ENCODE measurements at regions not wholly inside any gene's neighbourhood (a gene's known extent, or its start where the extent isn't known, plus 50 kb on each side); places are given as distances from the start of the nearest gene placed in this dataset.
A peak's percentile ranks its signal among the peaks of the same experiment; 100 is the strongest.

- Histone ChIP-seq H3K27ac (ENCODE audit: low read depth, low read length, poor library complexity, severe bottlenecking) (no peak overlapping the region), H3K36me3 (ENCODE audit: insufficient read depth, low read length) (no peaks in the 10 kb centered on the region), H3K9me2 (ENCODE audit: low read depth, low read length) (no peaks in the 10 kb centered on the region), H3K4me3 (ENCODE audit: low read depth, low read length, poor library complexity, severe bottlenecking) (no peak overlapping the region), H4K20me1 (ENCODE audit: insufficient read depth, low read length) (no peaks in the 10 kb centered on the region), H3K79me2 (ENCODE audit: insufficient read depth, low read length) (no peaks in the 10 kb centered on the region), H3K4me1 (ENCODE audit: insufficient read depth, low read length, severe bottlenecking) (no peaks in the 10 kb centered on the region), H3K27me3 (ENCODE audit: insufficient read depth, low read length) (0 out of 2 replicates have a peak, but pooled peaks cover 5% of the 10 kb centered on the region), H3F3A (ENCODE audit: insufficient read depth, low read length) (no peaks in the 10 kb centered on the region), H3K9ac (ENCODE audit: low read length) (no peak overlapping the region), H2AFZ (ENCODE audit: low read length) (no peak overlapping the region), H3K4me2 (ENCODE audit: low read length) (no peak overlapping the region), H3K9me3 (ENCODE audit: low read length) (no peaks in the 10 kb centered on the region)
- no peak for TF ChIP-seq EZH2 (IDR thresholded peaks at IDR 0.05; ENCODE audit: borderline replicate concordance, low read length)
- TF ChIP-seq, protein P1, sequence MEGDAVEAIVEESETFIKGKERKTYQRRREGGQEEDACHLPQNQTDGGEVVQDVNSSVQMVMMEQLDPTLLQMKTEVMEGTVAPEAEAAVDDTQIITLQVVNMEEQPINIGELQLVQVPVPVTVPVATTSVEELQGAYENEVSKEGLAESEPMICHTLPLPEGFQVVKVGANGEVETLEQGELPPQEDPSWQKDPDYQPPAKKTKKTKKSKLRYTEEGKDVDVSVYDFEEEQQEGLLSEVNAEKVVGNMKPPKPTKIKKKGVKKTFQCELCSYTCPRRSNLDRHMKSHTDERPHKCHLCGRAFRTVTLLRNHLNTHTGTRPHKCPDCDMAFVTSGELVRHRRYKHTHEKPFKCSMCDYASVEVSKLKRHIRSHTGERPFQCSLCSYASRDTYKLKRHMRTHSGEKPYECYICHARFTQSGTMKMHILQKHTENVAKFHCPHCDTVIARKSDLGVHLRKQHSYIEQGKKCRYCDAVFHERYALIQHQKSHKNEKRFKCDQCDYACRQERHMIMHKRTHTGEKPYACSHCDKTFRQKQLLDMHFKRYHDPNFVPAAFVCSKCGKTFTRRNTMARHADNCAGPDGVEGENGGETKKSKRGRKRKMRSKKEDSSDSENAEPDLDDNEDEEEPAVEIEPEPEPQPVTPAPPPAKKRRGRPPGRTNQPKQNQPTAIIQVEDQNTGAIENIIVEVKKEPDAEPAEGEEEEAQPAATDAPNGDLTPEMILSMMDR (IDR thresholded peaks at IDR 0.05; ENCODE audit: low read length), result peak; percentile 86
Measured at GRCh38 chr17:51461578-51462004, 201.2 kb downstream of the UTP18 start.

DNA sequence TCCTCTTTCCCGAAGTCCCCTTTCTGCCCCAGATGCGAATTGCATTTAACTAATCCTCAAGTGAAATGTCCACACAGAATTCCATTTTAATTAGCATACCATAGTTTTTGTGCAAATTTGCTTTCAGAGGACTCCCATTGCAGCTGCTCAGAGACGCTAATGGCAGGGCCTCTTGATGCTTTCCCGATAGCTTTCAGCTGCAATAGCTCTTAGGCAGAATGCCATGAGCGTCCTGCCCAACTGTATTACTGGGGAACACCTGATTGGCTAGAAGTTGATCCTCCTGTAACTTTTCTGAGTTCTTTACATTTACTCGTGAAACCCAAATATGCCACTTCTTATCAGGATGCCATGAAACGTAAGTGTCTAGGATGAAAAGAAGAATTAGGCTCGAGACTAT, 203.0 kb downstream of the UTP18 start:
- Histone ChIP-seq H4K20me1 (ENCODE audit: insufficient read depth, low read length) (no peaks in the 10 kb centered on the region), H3K27ac (ENCODE audit: low read depth, low read length, poor library complexity, severe bottlenecking) (no peak overlapping the region), H3K9me3 (ENCODE audit: low read length) (no peaks in the 10 kb centered on the region), H3K4me1 (ENCODE audit: insufficient read depth, low read length, severe bottlenecking) (no peaks in the 10 kb centered on the region), H3K27me3 (ENCODE audit: insufficient read depth, low read length) (0 out of 2 replicates have a peak, but pooled peaks cover 5% of the 10 kb centered on the region), H3K36me3 (ENCODE audit: insufficient read depth, low read length) (no peaks in the 10 kb centered on the region), H3K79me2 (ENCODE audit: insufficient read depth, low read length) (no peaks in the 10 kb centered on the region), H2AFZ (ENCODE audit: low read length) (no peak overlapping the region), H3K4me3 (ENCODE audit: low read depth, low read length, poor library complexity, severe bottlenecking) (no peak overlapping the region), H3K9ac (ENCODE audit: low read length) (no peak overlapping the region), H3F3A (ENCODE audit: insufficient read depth, low read length) (no peaks in the 10 kb centered on the region), H3K9me2 (ENCODE audit: low read depth, low read length) (no peaks in the 10 kb centered on the region), H3K4me2 (ENCODE audit: low read length) (no peak overlapping the region)
- TF ChIP-seq EZH2 (IDR thresholded peaks at IDR 0.05; ENCODE audit: borderline replicate concordance, low read length), result no peak
- TF ChIP-seq, protein P1 (IDR thresholded peaks at IDR 0.05; ENCODE audit: low read length), result no peak

- Histone ChIP-seq H3K4me1 (ENCODE audit: insufficient read depth, low read length, severe bottlenecking) (no peaks in the 10 kb centered on the region), H3K27me3 (ENCODE audit: insufficient read depth, low read length) (0 out of 2 replicates have a peak, but pooled peaks cover 5% of the 10 kb centered on the region), H3K4me2 (ENCODE audit: low read length) (no peak overlapping the region), H3K9ac (ENCODE audit: low read length) (no peak overlapping the region), H4K20me1 (ENCODE audit: insufficient read depth, low read length) (no peaks in the 10 kb centered on the region), H3F3A (ENCODE audit: insufficient read depth, low read length) (no peaks in the 10 kb centered on the region), H3K9me2 (ENCODE audit: low read depth, low read length) (no peaks in the 10 kb centered on the region), H2AFZ (ENCODE audit: low read length) (no peak overlapping the region), H3K36me3 (ENCODE audit: insufficient read depth, low read length) (no peaks in the 10 kb centered on the region), H3K27ac (ENCODE audit: low read depth, low read length, poor library complexity, severe bottlenecking) (no peak overlapping the region), H3K9me3 (ENCODE audit: low read length) (no peaks in the 10 kb centered on the region), H3K4me3 (ENCODE audit: low read depth, low read length, poor library complexity, severe bottlenecking) (no peak overlapping the region), H3K79me2 (ENCODE audit: insufficient read depth, low read length) (no peaks in the 10 kb centered on the region)
- no peak for TF ChIP-seq EZH2 (IDR thresholded peaks at IDR 0.05; ENCODE audit: borderline replicate concordance, low read length)
- TF ChIP-seq, protein P1 (IDR thresholded peaks at IDR 0.05; ENCODE audit: low read length), result no peak
Measured at GRCh38 chr17:51467336-51467735, 207.0 kb downstream of the UTP18 start.
